ENCODE measurements at regions not wholly inside any gene's neighbourhood (a gene's known extent, or its start where the extent isn't known, plus 50 kb on each side); places are given as distances from the start of the nearest gene placed in this dataset.

DNA sequence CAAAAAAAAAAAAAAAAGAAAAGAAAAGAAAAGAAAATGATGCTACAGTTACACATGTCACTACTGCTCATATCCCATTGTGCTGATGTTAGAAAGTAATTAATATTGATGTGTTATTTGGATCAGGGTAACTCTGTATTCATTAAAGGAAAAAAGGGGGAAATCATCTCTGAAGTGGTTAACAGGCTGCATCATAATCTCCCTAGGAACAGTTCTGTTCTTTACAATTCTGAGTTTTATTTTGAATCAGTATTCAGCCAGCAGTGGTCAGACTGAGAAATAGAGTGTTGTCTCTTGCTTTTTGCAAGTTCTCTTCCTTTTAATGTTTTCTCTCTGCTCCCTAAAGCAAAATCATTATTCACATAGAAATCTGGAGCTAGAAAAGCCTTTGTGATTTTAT is 128.6 kb upstream of the CRY1 start:
- TF ChIP-seq, protein P1, sequence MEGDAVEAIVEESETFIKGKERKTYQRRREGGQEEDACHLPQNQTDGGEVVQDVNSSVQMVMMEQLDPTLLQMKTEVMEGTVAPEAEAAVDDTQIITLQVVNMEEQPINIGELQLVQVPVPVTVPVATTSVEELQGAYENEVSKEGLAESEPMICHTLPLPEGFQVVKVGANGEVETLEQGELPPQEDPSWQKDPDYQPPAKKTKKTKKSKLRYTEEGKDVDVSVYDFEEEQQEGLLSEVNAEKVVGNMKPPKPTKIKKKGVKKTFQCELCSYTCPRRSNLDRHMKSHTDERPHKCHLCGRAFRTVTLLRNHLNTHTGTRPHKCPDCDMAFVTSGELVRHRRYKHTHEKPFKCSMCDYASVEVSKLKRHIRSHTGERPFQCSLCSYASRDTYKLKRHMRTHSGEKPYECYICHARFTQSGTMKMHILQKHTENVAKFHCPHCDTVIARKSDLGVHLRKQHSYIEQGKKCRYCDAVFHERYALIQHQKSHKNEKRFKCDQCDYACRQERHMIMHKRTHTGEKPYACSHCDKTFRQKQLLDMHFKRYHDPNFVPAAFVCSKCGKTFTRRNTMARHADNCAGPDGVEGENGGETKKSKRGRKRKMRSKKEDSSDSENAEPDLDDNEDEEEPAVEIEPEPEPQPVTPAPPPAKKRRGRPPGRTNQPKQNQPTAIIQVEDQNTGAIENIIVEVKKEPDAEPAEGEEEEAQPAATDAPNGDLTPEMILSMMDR (IDR thresholded peaks at IDR 0.05 in 4 of 5, conservative IDR thresholded peaks at IDR 0.05 in 1 of 5) = no peak
- no peak for TF ChIP-seq POLR2A (IDR thresholded peaks at IDR 0.05)

All from gastrocnemius medialis (tissue), 4 donors.